ENCODE measurements at regions not wholly inside any gene's neighbourhood (a gene's known extent, or its start where the extent isn't known, plus 50 kb on each side); places are given as distances from the start of the nearest gene placed in this dataset.
"Not testable (repeated sequence)": the region's sequence is repeated elsewhere in the genome, so short reads cannot be mapped to it uniquely, and the experiment has no call there.

DNA sequence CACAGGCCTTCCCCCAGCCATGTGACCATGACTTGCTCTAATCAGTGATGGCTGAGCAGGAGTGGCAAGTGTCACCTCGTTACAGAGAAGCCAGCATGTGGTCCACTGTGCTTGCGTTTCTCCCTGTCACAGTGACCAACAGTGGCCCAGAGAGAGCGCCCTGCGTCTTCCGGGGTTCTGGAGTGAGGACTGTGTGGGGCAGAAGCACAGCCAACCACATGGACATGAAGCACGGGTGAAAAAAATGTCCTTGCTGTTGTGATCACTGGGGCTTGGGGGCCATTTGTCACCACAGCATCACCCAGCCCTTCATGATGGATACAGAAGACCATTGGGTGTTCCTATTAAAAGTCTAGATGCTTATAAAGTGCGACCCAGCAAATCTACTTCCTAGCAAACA, 174.6 kb upstream of the C14orf180 start:
- no peak for DNase-seq

DNA sequence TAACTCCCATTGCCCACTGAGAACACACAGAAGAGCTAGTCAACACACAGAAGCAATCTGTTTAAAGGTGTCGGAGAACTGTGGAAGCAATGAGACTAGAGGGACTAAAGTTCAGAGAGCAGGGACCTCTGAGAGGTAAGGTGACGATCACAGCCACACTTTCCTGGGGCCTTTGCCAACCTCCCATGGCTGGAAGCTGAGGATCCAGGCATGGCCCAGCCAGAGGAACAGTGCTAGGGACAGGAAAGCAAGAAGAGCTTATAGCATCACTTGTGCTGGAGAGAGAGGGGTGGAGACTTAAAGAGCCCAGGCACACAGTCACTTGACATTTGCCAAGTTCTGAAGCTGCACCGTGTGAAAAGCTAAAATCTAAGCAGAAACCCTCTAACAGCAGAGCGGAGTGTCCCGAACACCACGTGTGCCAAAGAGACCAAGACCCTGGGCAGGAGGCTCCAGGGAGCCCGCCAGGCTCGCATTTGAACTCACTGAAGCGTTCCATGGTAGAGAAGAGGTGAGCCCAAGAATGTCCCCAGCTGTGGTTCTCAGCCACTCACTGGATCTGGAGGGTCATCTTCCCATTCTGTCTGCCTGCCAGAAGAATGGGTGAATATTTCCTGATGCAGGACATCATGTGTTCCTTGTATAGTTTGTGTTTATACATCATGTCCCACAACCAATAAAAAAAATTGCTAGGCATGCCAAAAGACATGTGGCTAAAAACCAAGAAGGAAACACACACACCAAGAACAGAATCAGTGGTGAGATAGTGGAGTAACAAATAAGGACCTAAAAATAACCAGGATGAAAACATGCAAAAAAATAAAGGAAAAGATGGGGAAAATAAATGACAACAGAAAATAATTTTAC, 174.0 kb upstream of the C14orf180 start:
- DNase-seq = no peak

- DNase-seq = no peak
Measured at GRCh38 chr14:104406831-104407230, 172.7 kb upstream of the C14orf180 start.

- DNase-seq = no peak
Measured at GRCh38 chr14:104416383-104416782, 163.2 kb upstream of the C14orf180 start.

DNA sequence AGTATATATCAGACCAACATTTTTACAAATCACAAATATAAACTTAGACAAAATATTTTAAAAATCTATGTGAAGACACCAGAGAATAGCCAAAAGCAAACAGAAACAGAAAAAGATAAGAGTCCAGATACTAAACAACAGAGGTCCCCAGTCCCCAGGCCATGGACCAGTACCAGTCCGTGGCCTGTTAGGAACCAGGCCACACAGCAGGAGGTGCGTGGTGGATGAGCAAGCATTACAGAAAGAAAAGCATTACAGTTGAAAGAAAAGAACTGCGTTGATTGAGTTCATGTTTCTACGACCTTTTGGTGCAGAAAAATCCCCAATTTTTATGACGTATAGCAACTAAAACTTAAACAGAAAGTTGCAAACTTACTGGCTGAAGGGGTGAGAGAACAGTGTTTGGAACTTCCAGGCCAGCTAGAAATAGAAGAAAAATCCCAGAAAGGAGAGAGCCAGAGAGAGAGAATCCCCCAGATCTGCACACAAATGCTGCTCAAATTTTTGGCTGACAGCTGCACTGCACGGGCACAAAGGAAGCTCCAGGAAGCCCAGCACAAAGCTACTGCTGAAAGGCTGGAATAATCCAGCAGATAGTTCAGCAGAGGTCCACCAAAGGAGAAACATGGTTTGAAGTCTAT, 159.6 kb upstream of the C14orf180 start:
- no peak for DNase-seq

GRCh38 chr14:104420523-104420922, 159.0 kb upstream of the C14orf180 start:
- DNase-seq = not testable (repeated sequence)

- DNase-seq = no peak
Measured at GRCh38 chr14:104420990-104421389, 158.6 kb upstream of the C14orf180 start.

GRCh38 chr14:104421401-104421821, 158.2 kb upstream of the C14orf180 start:
- DNase-seq = no peak

DNA sequence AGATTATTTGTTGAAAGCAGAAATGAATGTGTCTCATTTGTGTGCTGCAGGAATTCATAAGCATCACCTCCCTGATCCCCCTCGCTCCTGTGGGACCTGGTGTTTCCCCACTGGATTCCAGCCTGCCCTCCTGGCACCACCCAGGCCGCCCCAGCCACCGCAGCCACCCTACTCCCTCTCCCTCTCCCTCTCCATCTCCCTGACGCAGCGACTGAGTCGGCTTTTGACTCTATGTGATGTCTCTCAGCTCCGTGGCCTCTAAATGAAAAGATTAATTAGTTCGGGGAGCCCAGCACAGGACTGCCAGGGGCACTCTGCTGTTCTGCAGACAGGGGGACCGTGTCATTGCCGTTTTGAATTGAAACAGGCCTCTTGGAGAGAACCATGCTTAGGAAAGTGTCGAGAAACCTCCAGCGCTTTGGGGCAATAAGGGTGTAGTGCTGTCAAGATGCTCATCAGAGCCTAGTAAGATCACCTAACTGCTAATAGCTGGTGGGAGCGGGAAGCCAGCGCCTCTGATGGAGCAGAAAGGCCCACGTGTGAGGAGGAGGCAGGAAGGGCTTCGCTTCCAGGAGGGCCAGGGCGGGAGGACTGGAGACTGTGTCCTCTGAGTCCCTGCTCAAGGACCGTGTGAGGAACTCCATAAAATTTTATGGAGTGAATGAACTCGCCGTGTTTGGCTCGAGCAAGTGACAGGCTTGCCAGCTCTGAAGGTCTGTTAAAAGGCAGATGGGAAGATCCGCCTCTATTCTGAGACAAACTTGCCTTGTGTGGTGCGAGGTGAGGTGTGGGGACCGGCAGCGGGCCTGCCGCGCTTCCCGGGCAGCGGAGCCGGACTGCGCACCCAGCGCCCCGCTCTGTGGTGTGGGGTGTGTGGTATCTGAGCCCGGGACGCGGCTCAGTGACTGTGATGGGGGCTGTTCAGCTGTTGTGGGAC, 157.4 kb upstream of the C14orf180 start:
- DNase-seq = no peak

GRCh38 chr14:104422837-104423681, 156.5 kb upstream of the C14orf180 start:
- no peak for DNase-seq

DNA sequence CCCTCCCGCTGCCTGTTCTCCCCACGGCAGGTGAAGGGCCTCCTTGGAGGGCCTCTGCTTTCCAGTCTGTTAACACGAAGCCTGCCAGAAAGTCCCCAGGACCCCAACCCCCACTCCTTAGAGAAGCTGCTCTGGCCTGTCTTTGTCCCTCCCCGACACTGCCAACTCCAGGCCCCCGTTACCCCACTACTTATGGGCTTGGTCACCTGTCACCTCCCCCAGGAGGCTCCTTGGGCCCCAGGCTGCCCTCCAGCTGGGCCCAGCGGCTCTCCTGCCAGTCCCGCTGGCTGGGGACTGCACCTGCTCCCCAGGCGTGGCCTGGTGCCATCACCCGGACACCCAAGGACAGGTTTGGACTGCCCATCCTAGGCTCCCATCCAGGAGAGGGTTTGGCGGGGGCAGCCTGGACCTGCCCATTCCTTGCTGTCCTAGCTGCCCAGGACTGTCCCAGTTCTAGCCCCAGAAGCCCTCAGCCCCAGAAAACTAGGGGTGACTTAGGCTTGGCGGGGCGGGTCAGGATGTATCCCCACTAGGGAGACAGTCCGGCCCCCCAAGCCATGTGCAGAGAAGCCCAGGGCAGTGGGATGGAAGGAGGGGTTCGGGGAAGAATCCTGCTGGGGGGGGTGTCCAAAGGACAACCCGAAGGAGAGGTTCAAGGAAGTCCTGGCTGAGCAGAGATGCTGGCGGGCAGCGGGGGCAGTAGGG, 155.7 kb upstream of the C14orf180 start:
- no peak for DNase-seq

- no peak for DNase-seq
Measured at GRCh38 chr14:104424406-104425072, 155.0 kb upstream of the C14orf180 start.

- no peak for DNase-seq
Measured at GRCh38 chr14:104425171-104425681, 154.3 kb upstream of the C14orf180 start.

DNA sequence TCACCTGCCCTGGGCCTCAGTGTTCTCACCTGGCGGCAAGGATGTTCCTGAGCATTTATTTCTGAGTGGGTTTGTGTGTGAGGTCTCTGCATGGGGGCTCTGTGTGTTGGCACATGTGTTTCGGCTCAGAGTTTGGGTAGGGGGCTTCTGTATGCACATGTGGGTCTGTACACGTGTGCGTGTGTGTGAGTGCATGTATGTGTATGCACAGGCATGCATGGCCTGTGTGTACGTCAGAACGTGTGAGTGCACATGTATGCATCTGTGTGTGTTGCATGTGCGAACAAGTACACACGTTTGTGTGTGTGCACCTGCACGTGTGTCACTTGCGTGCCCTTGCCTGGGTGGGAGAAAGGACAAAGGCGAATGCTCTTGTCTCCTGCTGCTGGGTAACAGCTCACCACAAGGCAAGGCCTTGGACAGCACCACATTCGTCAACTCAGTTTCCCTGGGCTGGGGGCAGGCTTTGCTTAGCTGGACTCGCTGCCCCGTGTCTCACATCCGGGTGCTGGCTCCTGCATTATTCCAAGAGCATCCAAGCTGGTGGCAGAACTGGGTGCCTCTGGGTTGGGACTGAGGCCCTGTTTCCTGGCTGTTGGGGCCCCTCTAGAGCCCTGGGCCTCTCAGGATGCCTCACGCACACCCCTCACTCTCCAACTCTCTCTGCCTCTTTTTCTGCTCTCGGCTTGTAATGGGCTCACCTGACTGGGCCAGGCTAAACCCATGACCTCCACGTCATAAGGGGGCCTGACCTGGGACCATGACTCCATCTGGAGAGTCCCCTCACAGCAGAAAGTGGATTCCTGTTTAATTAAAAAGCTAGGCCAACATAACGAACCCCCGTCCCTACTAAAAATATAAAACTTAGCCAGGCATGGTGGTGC, 153.6 kb upstream of the C14orf180 start:
- DNase-seq = no peak

DNA sequence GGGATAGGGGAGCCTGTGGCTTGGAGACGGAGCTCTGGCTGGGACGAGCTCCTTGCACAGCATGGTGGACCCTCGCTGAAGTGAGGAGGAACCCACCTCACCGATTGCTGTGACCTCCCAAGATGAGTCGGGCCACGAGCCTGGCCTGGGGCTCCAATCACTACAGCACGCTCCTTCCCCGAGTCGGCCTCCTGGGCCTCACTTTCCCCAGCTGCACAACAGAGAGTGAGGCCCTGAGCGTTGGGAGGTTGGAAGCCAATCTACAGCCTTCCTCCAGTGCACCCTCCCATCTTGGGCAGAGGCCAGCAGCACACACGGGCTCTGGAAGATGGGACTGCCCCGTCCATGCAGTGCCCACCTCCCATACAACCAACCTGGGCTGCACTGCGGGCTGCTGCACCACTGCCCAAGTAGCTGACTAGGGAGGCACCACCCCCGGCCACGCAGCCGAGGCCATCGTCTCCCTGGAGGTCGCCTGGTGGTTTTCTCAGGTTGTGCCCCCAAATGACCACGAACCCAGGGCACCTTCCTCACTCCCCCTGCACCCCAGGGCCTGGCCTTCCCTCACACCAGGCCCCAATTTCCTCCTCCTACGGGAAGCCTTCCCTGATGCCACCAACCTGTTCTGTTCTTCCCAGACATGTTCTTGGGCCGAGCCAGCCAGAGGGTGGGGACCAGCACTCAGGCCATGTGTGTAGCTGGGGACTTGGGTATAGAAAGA, 152.3 kb upstream of the C14orf180 start:
- DNase-seq = no peak

DNA sequence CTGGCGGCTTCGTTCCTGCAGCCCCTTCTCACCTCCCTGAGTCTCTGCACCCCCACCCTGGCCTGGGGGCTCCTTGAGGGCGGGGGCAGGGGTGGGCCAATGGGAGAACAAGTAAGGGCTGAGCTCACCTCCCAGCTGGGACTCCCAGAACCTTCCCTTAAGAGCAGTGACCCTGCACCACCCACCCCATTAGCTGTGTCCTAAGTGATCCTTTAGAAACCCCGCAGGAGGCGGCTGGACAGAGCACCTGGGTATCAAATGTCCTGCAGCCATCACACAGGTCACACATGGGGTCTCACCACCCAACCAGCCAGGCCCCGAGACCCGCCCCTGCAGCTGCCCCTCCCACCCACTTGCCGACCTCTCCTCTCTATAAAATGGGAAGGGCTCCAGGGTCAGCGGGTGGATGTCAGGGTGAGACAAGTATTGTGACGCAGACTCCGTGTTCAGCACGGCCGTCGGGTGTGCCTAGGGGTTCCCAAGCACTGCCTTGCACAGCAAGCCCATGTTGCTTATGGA, 151.2 kb upstream of the C14orf180 start:
- DNase-seq = no peak

DNA sequence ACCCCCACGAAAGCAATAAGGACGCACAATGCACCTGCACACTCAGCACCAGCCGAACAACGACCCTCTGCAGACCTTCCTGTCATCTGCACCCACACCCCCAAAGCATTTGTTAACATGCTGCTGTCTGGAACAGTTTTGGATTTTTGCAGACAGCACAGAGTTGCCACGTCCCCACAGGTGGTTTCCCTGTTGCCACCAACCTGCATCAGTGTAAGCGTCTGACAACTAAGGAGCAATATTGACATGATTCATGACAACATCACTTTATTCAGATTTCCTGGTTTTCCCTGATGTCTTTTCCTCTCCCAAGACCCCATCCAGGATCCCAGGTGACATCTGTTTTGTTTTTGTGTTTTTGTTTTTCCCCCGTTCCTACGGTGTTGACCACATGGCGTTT, 150.7 kb upstream of the C14orf180 start:
- DNase-seq = no peak

DNA sequence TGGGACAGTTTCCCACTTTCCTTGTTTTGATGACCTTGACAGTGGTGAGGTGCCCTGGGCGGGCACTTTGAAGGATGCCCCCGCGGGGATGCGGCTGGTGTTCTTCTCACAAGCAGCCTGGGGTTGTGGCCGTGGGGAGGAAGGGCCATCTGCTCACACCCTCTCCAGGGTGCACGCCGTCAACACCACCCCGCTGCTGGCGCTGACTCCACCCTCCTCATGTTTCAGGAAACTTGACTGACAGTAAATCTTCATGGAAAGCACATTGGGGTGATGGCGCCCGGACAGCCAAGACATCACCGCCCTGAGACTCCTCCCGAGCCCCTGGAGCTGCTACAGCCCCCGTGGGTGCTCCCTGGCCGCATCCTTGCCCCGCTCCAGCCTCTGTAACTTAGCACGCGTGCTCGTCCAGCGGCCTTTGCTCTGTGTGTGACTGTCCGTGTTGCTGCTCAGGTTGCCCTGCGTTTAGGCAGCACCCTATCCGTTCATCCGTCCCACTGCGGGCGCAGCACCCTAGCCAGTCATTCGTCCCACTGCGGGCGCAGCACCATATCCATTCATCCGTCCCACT, 150.2 kb upstream of the C14orf180 start:
- no peak for DNase-seq
